ENCODE measurements at regions not wholly inside any gene's neighbourhood (a gene's known extent, or its start where the extent isn't known, plus 50 kb on each side); places are given as distances from the start of the nearest gene placed in this dataset.
"Not testable (repeated sequence)": the region's sequence is repeated elsewhere in the genome, so short reads cannot be mapped to it uniquely, and the experiment has no call there.

GRCh38 chr14:84251411-84252115 is 1278.4 kb upstream of the FLRT2 start:
- DNase-seq: no peak

- DNase-seq: no peak
Measured at GRCh38 chr14:84252706-84253105, 1277.2 kb upstream of the FLRT2 start.

- DNase-seq: no peak
Measured at GRCh38 chr14:84253326-84253725, 1276.6 kb upstream of the FLRT2 start.

GRCh38 chr14:84254290-84254689 is 1275.7 kb upstream of the FLRT2 start:
- DNase-seq: no peak

- DNase-seq: no peak
Measured at GRCh38 chr14:84262932-84263331, 1267.0 kb upstream of the FLRT2 start.

GRCh38 chr14:84272290-84272721 is 1257.6 kb upstream of the FLRT2 start:
- DNase-seq: no peak

GRCh38 chr14:84273181-84273580 is 1256.8 kb upstream of the FLRT2 start:
- no peak for DNase-seq

- no peak for DNase-seq
Measured at GRCh38 chr14:84282618-84283017, 1247.3 kb upstream of the FLRT2 start.

GRCh38 chr14:84288781-84289180 is 1241.2 kb upstream of the FLRT2 start:
- no peak for DNase-seq

- DNase-seq: no peak
Measured at GRCh38 chr14:84298663-84299195, 1231.2 kb upstream of the FLRT2 start.

GRCh38 chr14:84303140-84303539 is 1226.8 kb upstream of the FLRT2 start:
- no peak for DNase-seq

- no peak for DNase-seq
Measured at GRCh38 chr14:84312551-84312950, 1217.4 kb upstream of the FLRT2 start.

- DNase-seq: no peak
Measured at GRCh38 chr14:84323450-84323849, 1206.5 kb upstream of the FLRT2 start.

- DNase-seq: no peak
Measured at GRCh38 chr14:84323978-84324377, 1206.0 kb upstream of the FLRT2 start.

- no peak for DNase-seq
Measured at GRCh38 chr14:84336433-84336832, 1193.5 kb upstream of the FLRT2 start.

GRCh38 chr14:84340938-84341337 is 1189.0 kb upstream of the FLRT2 start:
- DNase-seq: no peak

- not testable (repeated sequence) for DNase-seq
Measured at GRCh38 chr14:84341867-84342266, 1188.1 kb upstream of the FLRT2 start.

- DNase-seq: no peak
Measured at GRCh38 chr14:84343656-84344055, 1186.3 kb upstream of the FLRT2 start.

GRCh38 chr14:84351646-84352045 is 1178.3 kb upstream of the FLRT2 start:
- no peak for DNase-seq

- no peak for DNase-seq
Measured at GRCh38 chr14:84361476-84361875, 1168.5 kb upstream of the FLRT2 start.

GRCh38 chr14:84375235-84375634 is 1154.7 kb upstream of the FLRT2 start:
- DNase-seq: peak in 1 of 4 experiments; percentile 0

- DNase-seq: no peak
Measured at GRCh38 chr14:84390010-84390409, 1139.9 kb upstream of the FLRT2 start.

GRCh38 chr14:84397631-84398030 is 1132.3 kb upstream of the FLRT2 start:
- no peak for DNase-seq

GRCh38 chr14:84399296-84399910 is 1130.5 kb upstream of the FLRT2 start:
- no peak for DNase-seq

Measured in suppressor macrophage (primary cell).